ENCODE measurements at regions not wholly inside any gene's neighbourhood (a gene's known extent, or its start where the extent isn't known, plus 50 kb on each side); places are given as distances from the start of the nearest gene placed in this dataset.

GRCh38 chr3:78242724-78243123 is 1202.8 kb downstream of the ROBO2 start:
- TF ChIP-seq POLR2A (IDR thresholded peaks at IDR 0.05) (no peak), EP300 (IDR thresholded peaks at IDR 0.05; ENCODE audit: low read depth) (no peak), POLR2AphosphoS5 (IDR thresholded peaks at IDR 0.05) (no peak), CTCF (IDR thresholded peaks at IDR 0.05) (no peak)
- in situ Hi-C loops (cut with MboI; ENCODE audit: low pct_ligation_motif_present in 1 of 4, low pct_unique_long_range_greater_than_20kb in 1 of 4, low sequenced_read_pairs in 3 of 4) (no loop called here), intact Hi-C loops (cut with DNase I; ENCODE audit: low total_unique reads) (no loop called here)
- no peaks in the 10 kb centered on the region for H3K36me3 ChIP-seq
- H3K9me3 ChIP-seq = peaks cover 11 to 12% of the 10 kb centered on the region in 2 donors
- H3K4me3 ChIP-seq = no peak overlapping the region
- H3K27me3 ChIP-seq = no peaks in the 10 kb centered on the region
- 79 to 84% methylated on average over 3 of the region's 3 CpGs for WGBS, 2 donors (ENCODE audit: low coverage in 1 of 2)
- DNase-seq = no peak
- H3K4me1 ChIP-seq = no peaks in the 10 kb centered on the region
- no peak overlapping the region for H3K27ac ChIP-seq

- Histone ChIP-seq H3K9me3 (peaks cover 11 to 12% of the 10 kb centered on the region in 2 donors), H3K4me3 (no peak overlapping the region), H3K36me3 (no peaks in the 10 kb centered on the region), H3K4me1 (no peaks in the 10 kb centered on the region), H3K27me3 (no peaks in the 10 kb centered on the region), H3K27ac (no peak overlapping the region)
- in situ Hi-C loops (cut with MboI; ENCODE audit: low pct_ligation_motif_present in 1 of 4, low pct_unique_long_range_greater_than_20kb in 1 of 4, low sequenced_read_pairs in 3 of 4) (no loop called here), intact Hi-C loops (cut with DNase I; ENCODE audit: low total_unique reads) (no loop called here)
- no peak for DNase-seq
- TF ChIP-seq POLR2AphosphoS5 (IDR thresholded peaks at IDR 0.05) (no peak), CTCF (IDR thresholded peaks at IDR 0.05) (no peak), POLR2A (IDR thresholded peaks at IDR 0.05) (no peak), EP300 (IDR thresholded peaks at IDR 0.05; ENCODE audit: low read depth) (no peak)
- 40 to 85% methylated on average over 1 to 2 of the region's 2 CpGs for WGBS, 2 donors (ENCODE audit: low coverage in 1 of 2)
Observed at GRCh38 chr3:78244136-78244535, 1204.2 kb downstream of the ROBO2 start.

- intact Hi-C loops (cut with DNase I; ENCODE audit: low total_unique reads) (no loop called here), in situ Hi-C loops (cut with MboI; ENCODE audit: low pct_ligation_motif_present in 1 of 4, low pct_unique_long_range_greater_than_20kb in 1 of 4, low sequenced_read_pairs in 3 of 4) (no loop called here)
- H3K4me3 ChIP-seq = no peak overlapping the region
- no peaks in the 10 kb centered on the region for H3K4me1 ChIP-seq
- TF ChIP-seq POLR2A (IDR thresholded peaks at IDR 0.05) (no peak), POLR2AphosphoS5 (IDR thresholded peaks at IDR 0.05) (no peak), CTCF (IDR thresholded peaks at IDR 0.05) (no peak), EP300 (IDR thresholded peaks at IDR 0.05; ENCODE audit: low read depth) (no peak)
- H3K9me3 ChIP-seq = peaks cover 0 to 11% of the 10 kb centered on the region in 2 donors
- no peaks in the 10 kb centered on the region for H3K27me3 ChIP-seq
- DNase-seq = no peak
- no peaks in the 10 kb centered on the region for H3K36me3 ChIP-seq
- H3K27ac ChIP-seq = no peak overlapping the region
- 28 to 59% methylated on average over 3 of the region's 3 CpGs for WGBS, 2 donors (ENCODE audit: low coverage in 1 of 2)
Observed at GRCh38 chr3:78249294-78249693, 1209.4 kb downstream of the ROBO2 start.

GRCh38 chr3:78253860-78254259 is 1214.0 kb downstream of the ROBO2 start:
- Histone ChIP-seq H3K36me3 (no peaks in the 10 kb centered on the region), H3K27me3 (no peaks in the 10 kb centered on the region), H3K27ac (no peak overlapping the region), H3K4me1 (no peaks in the 10 kb centered on the region), H3K9me3 (no peaks in the 10 kb centered on the region), H3K4me3 (no peak overlapping the region)
- in situ Hi-C loops (cut with MboI; ENCODE audit: low pct_ligation_motif_present in 1 of 4, low pct_unique_long_range_greater_than_20kb in 1 of 4, low sequenced_read_pairs in 3 of 4) = no loop called here
- DNase-seq = no peak
- 79 to 92% methylated on average over 3 of the region's 3 CpGs for WGBS, 2 donors (ENCODE audit: low coverage in 1 of 2)
- intact Hi-C loops (cut with DNase I; ENCODE audit: low total_unique reads) = no loop called here
- TF ChIP-seq CTCF (IDR thresholded peaks at IDR 0.05) = no peak
- no peak for TF ChIP-seq POLR2AphosphoS5 (IDR thresholded peaks at IDR 0.05)
- TF ChIP-seq POLR2A (IDR thresholded peaks at IDR 0.05) = no peak
- TF ChIP-seq EP300 (IDR thresholded peaks at IDR 0.05; ENCODE audit: low read depth) = no peak

Data from transverse colon (tissue), 4 donors.